Activated CD8-positive, alpha-beta T cell treated with anti-CD3 and anti-CD28 coated beads, Interleukin-2, amount 10 ng/mL, durations not matched to agents 7 days and 5 days (primary cell): ENCODE measurements at regions not wholly inside any gene's neighbourhood (a gene's known extent, or its start where the extent isn't known, plus 50 kb on each side); places are given as distances from the start of the nearest gene placed in this dataset.
"Not testable (repeated sequence)": the region's sequence is repeated elsewhere in the genome, so short reads cannot be mapped to it uniquely, and the experiment has no call there.

Experiments
- ATAC-seq: fragments of 150-1000 bp; cut with Tn5 transposase; one replicate; pipeline ENCODE4 v1.10.0; 2021; ENCODE audit warnings: moderate library complexity
- CTCF ChIA-PET: fragments of 350-600 bp; sonication (Branson Sonifier 250); formaldehyde crosslinking; loops from one replicate; lab custom pipeline; 2021; ENCODE audit warnings: antibody characterized with exemption; lab: Charles Lee
- POLR2A ChIA-PET: fragments of 350-600 bp; sonication (Branson Sonifier 250); formaldehyde crosslinking; loops from one replicate; lab custom pipeline; 2021; ENCODE audit warnings: antibody characterized with exemption; lab: Charles Lee
- DNase-seq: peaks from one replicate; pipeline ENCODE4 v3.0.0-alpha.2; 2020
- H3K27ac Mint-ChIP-seq: one replicate; pipeline ENCODE4 v1.8.0; 2021; ENCODE audit warnings: mild to moderate bottlenecking, mixed read lengths
- H3K27me3 Mint-ChIP-seq: one replicate; pipeline ENCODE4 v1.8.0; 2021; ENCODE audit warnings: low read depth, mixed read lengths
- H3K36me3 Mint-ChIP-seq: one replicate; pipeline ENCODE4 v1.8.0; 2021; ENCODE audit warnings: low read depth, mixed read lengths
- H3K4me1 Mint-ChIP-seq: one replicate; pipeline ENCODE4 v1.8.0; 2021; ENCODE audit warnings: low read depth, mixed read lengths
- H3K4me3 Mint-ChIP-seq: one replicate; pipeline ENCODE4 v1.8.0; 2021; ENCODE audit warnings: mild to moderate bottlenecking, mixed read lengths
- H3K9me3 Mint-ChIP-seq: one replicate; pipeline ENCODE4 v1.8.0; 2022; ENCODE audit warnings: mixed read lengths; ENCODE audit not compliant: insufficient read depth

- CTCF ChIA-PET, H3K27me3 Mint-ChIP-seq, H3K27ac Mint-ChIP-seq, ATAC-seq, H3K4me3 Mint-ChIP-seq, POLR2A ChIA-PET, H3K36me3 Mint-ChIP-seq, DNase-seq, H3K4me1 Mint-ChIP-seq: not testable (repeated sequence)
- H3K9me3 Mint-ChIP-seq: peaks cover 12% of the 10 kb centered on the region
Measured at GRCh38 chr16:7229433-7230218, 103.0 kb upstream of the RBFOX1 start.

DNA sequence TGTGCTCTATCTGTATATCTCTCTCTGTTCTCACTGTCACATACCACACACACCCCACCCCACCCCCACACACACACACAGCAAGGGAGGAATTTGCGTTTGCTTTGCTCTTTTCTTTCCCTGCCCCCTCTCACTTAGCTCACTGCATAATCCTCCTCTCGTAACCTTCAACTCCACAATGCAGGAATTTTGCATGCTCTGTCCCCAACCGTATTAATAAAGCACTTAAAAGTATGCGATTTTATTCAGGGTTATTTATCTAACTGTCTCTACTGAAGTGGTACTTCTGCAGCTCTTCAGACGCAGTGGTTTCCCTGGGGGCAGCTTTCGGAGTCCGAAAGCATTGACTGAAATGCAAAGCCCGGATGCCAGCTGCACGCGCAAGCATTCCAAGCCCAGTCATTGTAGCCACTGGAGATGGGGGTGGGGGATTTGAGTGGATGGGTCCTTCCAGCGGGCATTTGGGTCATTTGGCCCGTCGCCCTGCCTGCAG is 105.4 kb upstream of the RBFOX1 start:
- Mint-ChIP-seq H3K4me3 (no peak overlapping the region), H3K4me1 (no peaks in the 10 kb centered on the region), H3K27me3 (no peaks in the 10 kb centered on the region), H3K9me3 (peaks cover 12% of the 10 kb centered on the region), H3K27ac (no peak overlapping the region), H3K36me3 (no peaks in the 10 kb centered on the region)
- CTCF ChIA-PET: no interaction called here
- ATAC-seq (no peak), DNase-seq (no peak)
- POLR2A ChIA-PET: interaction anchor here (0.6 kb wide), 1 partner anchor 1526 kb away, joined by 3 read pairs; no protein-coding TSS in a partner anchor

DNA sequence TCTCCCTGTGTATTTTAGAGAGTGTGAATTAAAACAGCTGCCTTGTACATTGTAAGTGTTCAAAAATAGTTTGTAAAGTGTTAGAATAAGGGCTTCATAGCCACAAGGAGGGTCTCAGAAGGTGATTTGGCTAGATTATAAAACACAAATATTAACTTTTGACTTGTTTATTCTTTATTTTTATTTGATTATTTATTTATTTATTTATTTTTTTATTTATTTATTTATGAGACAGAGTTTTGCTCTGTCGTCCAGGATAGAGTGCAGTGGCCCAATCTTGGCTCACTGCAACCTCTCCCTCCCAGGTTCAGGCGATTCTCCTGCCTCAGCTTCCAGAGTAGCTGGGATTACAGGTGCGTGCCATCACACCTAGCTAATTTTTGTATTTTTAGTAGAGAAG is 111.5 kb upstream of the RBFOX1 start:
- no peak for DNase-seq
- no peak for ATAC-seq
- Mint-ChIP-seq H3K27me3 (no peaks in the 10 kb centered on the region), H3K4me3 (no peak overlapping the region), H3K9me3 (peaks cover 14% of the 10 kb centered on the region), H3K4me1 (no peaks in the 10 kb centered on the region), H3K36me3 (no peaks in the 10 kb centered on the region), H3K27ac (no peak overlapping the region)
- ChIA-PET POLR2A (no interaction called here), CTCF (no interaction called here)

- ChIA-PET CTCF (no interaction called here), POLR2A (no interaction called here)
- Mint-ChIP-seq H3K4me3 (no peak overlapping the region), H3K27me3 (no peaks in the 10 kb centered on the region), H3K9me3 (peaks cover 19% of the 10 kb centered on the region), H3K27ac (no peak overlapping the region), H3K4me1 (no peaks in the 10 kb centered on the region), H3K36me3 (no peaks in the 10 kb centered on the region)
- DNase-seq (no peak), ATAC-seq (no peak)
Measured at GRCh38 chr16:7218936-7219335, 113.7 kb upstream of the RBFOX1 start.

- Mint-ChIP-seq H3K4me1 (no peaks in the 10 kb centered on the region), H3K27me3 (no peaks in the 10 kb centered on the region), H3K27ac (no peak overlapping the region), H3K4me3 (no peak overlapping the region), H3K36me3 (no peaks in the 10 kb centered on the region), H3K9me3 (peaks cover 20% of the 10 kb centered on the region)
- DNase-seq: no peak
- ATAC-seq: no peak
- ChIA-PET CTCF (no interaction called here), POLR2A (no interaction called here)
Measured at GRCh38 chr16:7217797-7218196, 114.8 kb upstream of the RBFOX1 start.

DNA sequence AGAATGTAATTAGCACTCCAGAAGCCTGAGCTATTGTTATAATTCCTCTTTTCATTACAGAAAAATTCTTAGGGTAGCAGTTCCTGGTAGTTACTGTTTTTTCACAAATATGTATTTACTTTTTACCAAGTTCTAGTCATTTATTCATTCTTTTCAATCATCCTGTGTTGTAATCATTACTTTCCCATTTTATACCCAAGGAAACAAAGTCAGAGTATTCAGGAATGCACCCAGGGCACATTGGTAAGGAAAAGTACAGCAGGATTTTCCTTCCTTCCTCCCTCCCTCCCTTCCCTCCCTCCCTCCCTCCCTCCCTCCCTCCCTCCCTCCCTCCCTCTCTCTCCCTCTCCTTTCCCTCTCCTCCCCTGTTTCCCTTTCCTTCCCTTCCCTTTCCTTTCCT is 115.9 kb upstream of the RBFOX1 start:
- no peaks in the 10 kb centered on the region for H3K36me3 Mint-ChIP-seq
- DNase-seq: no peak

DNA sequence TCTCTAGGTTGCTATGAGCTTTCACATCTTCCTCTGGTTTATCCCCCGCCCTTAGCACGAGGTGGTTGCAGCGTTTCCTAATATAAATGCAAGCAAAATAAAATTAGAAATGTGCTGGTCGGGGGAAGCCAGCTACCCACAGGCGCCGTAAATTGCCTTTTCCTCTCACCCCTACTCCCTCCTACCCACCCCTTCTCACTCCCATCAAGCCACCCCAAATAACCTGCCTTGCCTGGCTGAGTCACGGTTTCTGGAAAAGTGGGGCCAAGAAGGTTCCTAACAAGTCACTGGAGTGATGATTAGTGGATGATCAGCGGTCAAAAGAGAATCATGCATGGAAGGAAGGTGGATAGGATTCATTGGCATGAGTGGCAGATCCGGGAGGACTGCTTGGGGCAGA is 120.9 kb upstream of the RBFOX1 start:
- Mint-ChIP-seq H3K9me3 (peaks cover 7% of the 10 kb centered on the region), H3K27me3 (no peaks in the 10 kb centered on the region), H3K4me1 (no peaks in the 10 kb centered on the region), H3K27ac (no peak overlapping the region), H3K4me3 (no peak overlapping the region), H3K36me3 (no peaks in the 10 kb centered on the region)
- ChIA-PET CTCF (no interaction called here), POLR2A (no interaction called here)
- ATAC-seq (no peak), DNase-seq (no peak)

More for the DNA sequence above, 115.9 kb upstream of the RBFOX1 start:
- Mint-ChIP-seq H3K4me3 (no peak overlapping the region), H3K4me1 (no peaks in the 10 kb centered on the region), H3K27ac (no peak overlapping the region), H3K9me3 (peaks cover 19% of the 10 kb centered on the region), H3K27me3 (no peaks in the 10 kb centered on the region)
- ChIA-PET CTCF (no interaction called here), POLR2A (no interaction called here)
- ATAC-seq: no peak

DNA sequence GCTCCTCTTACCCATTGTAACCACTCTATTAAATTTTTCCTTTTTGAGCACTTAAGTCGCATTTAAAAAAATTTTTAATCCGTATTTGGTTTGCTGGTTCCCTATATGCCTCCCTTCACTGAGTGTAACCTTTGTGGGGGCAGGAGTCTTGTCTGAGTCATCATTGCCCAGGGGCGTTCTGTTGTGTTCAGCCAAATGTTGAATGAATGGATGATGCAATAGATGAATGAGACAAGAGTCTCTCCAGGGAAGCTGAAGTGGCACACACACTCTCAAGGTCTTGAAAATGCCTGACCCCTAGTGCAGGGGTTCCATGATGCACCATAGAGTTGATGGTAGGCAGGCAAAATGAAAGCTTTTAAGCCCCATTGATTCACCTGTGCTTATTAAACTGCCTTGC is 123.0 kb upstream of the RBFOX1 start:
- Mint-ChIP-seq H3K27ac (no peak overlapping the region), H3K4me1 (no peaks in the 10 kb centered on the region), H3K9me3 (peaks cover 7% of the 10 kb centered on the region), H3K36me3 (no peaks in the 10 kb centered on the region), H3K27me3 (no peaks in the 10 kb centered on the region), H3K4me3 (no peak overlapping the region)
- no peak for ATAC-seq
- DNase-seq: no peak
- CTCF ChIA-PET: no interaction called here
- POLR2A ChIA-PET: no interaction called here

GRCh38 chr16:7206469-7206868 is 126.2 kb upstream of the RBFOX1 start:
- H3K4me3 Mint-ChIP-seq: no peak overlapping the region
- ATAC-seq (no peak), DNase-seq (no peak)
- ChIA-PET POLR2A (no interaction called here), CTCF (no interaction called here)
- H3K27ac Mint-ChIP-seq: no peak overlapping the region
- H3K4me1 Mint-ChIP-seq: no peaks in the 10 kb centered on the region
- no peaks in the 10 kb centered on the region for H3K27me3 Mint-ChIP-seq
- H3K36me3 Mint-ChIP-seq: no peaks in the 10 kb centered on the region
- H3K9me3 Mint-ChIP-seq: peaks cover 3% of the 10 kb centered on the region

DNA sequence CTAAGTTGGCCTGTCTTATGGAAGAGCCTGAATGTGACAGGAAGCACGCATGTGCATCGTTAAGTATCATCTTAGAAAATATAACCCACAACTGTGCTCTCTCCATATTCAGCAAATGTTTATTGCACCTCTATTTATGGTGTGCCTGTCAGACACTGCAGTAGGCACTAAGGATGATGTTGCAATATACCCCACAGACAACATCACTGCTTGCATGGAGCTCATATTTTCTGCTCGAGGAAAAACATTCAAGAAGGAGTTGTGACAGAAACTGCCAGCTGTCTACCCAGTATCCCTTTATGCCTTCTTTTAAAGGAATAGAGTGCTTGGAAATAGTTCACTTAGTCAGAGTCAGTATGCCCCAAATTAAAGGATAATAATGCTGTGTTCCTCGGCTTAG is 132.3 kb upstream of the RBFOX1 start:
- ATAC-seq (no peak), DNase-seq (no peak)
- POLR2A ChIA-PET: no interaction called here
- H3K27ac Mint-ChIP-seq: no peak overlapping the region
- H3K4me3 Mint-ChIP-seq: no peak overlapping the region
- peaks cover 21% of the 10 kb centered on the region for H3K9me3 Mint-ChIP-seq
- H3K36me3 Mint-ChIP-seq: no peaks in the 10 kb centered on the region
- H3K4me1 Mint-ChIP-seq: no peaks in the 10 kb centered on the region
- CTCF ChIA-PET: no interaction called here
- no peaks in the 10 kb centered on the region for H3K27me3 Mint-ChIP-seq

GRCh38 chr16:7185689-7186088 is 147.0 kb upstream of the RBFOX1 start:
- CTCF ChIA-PET: no interaction called here
- DNase-seq: no peak
- POLR2A ChIA-PET: no interaction called here
- Mint-ChIP-seq H3K4me1 (no peaks in the 10 kb centered on the region), H3K27me3 (no peaks in the 10 kb centered on the region), H3K36me3 (no peaks in the 10 kb centered on the region), H3K9me3 (peaks cover 28% of the 10 kb centered on the region), H3K4me3 (no peak overlapping the region), H3K27ac (no peak overlapping the region)
- no peak for ATAC-seq

DNA sequence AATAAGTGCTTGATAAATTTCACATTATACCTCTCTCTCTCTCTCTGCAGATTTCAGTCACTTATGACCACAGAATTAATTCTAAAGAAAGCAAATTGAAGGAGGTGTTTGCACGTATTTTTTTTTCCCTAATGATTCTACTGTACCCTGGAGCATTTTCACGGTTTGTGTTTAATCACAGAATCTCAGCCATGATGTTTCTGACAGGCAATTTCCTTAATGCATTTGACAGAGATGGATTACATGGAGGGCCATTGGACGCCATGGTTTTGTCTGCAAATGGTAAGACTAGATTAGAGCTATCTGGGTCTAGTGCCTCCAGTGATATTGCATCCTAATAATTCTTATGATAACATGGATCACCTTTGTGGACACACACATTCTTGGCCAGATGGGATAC is 147.5 kb upstream of the RBFOX1 start:
- no peaks in the 10 kb centered on the region for H3K4me1 Mint-ChIP-seq
- no peak overlapping the region for H3K27ac Mint-ChIP-seq
- CTCF ChIA-PET: no interaction called here
- DNase-seq (no peak), ATAC-seq (no peak)
- POLR2A ChIA-PET: interaction anchor here (0.6 kb wide), 1 partner anchor 9 kb away, joined by 3 read pairs; no protein-coding TSS in a partner anchor
- H3K9me3 Mint-ChIP-seq: peaks cover 26% of the 10 kb centered on the region
- H3K27me3 Mint-ChIP-seq: no peaks in the 10 kb centered on the region
- H3K4me3 Mint-ChIP-seq: no peak overlapping the region
- no peaks in the 10 kb centered on the region for H3K36me3 Mint-ChIP-seq
